ENCODE measurements at regions not wholly inside any gene's neighbourhood (a gene's known extent, or its start where the extent isn't known, plus 50 kb on each side); places are given as distances from the start of the nearest gene placed in this dataset.

DNA sequence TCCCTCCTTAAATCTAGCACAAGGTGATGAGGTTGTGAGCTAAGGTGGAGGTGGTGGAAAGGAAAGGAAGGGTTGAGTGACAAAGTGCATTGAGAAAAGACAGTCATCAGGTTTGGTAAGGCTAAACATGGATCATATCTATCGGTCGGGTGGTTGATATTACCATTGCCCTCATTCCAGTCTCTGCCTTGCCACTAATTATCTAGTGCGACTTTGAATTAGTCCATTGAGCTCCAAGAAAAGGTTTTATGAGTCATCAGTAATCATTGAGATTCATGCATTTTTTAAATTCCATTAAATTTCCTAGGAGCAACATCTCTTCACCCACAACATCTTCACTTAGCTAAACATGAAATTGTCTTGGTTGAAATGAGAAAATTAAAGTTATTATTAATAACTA lies 68.9 kb upstream of the FRMD4A start:
- no peak for DNase-seq (ENCODE audit: low read depth)

GRCh38 chr10:14397066-14397465 lies 66.3 kb upstream of the FRMD4A start:
- H3K4me3 ChIP-seq (ENCODE audit: low read depth, low read length): no peak overlapping the region
- DNase-seq (ENCODE audit: low read depth): peak; percentile 92

More for the DNA sequence above, 68.9 kb upstream of the FRMD4A start:
- no peak overlapping the region for H3K4me3 ChIP-seq (ENCODE audit: low read depth, low read length)

DNA sequence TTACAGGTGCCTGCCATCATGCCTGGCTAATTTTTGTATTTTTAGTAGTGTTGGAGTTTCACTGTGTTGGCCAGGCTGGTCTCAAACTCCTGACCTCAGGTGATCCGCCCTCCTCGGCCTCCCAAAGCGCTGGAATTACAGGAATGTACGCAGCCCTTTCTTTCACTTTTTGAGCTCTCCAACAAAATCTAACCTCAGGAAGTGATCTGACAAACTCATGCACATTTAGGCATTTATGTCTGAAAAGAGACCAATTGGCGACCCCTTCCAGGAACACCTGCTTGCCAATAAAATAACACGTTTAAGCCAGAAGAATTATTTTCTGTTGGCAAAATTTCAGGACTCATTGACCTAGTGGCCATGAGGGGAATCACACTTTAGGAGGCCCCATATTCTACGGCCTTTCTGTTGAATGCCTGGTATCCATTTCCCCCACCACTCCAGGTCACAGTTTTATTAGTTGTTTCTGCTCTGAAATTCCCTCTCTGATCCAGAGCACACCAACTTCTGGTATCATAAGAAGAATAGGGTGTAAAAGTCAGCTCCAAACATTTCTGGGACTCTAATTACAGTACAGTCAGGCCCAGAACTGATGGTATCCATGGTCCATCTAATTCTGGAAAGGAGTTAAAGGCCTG lies 65.8 kb upstream of the FRMD4A start:
- no peak overlapping the region for H3K4me3 ChIP-seq (ENCODE audit: low read depth, low read length)
- DNase-seq (ENCODE audit: low read depth): no peak

GRCh38 chr10:14394179-14394578 lies 63.5 kb upstream of the FRMD4A start:
- H3K4me3 ChIP-seq (ENCODE audit: low read depth, low read length): no peak overlapping the region
- DNase-seq (ENCODE audit: low read depth): no peak

- no peak for DNase-seq (ENCODE audit: low read depth)
- H3K4me3 ChIP-seq (ENCODE audit: low read depth, low read length): no peak overlapping the region
Observed at GRCh38 chr10:14391342-14391741, 60.6 kb upstream of the FRMD4A start.

DNA sequence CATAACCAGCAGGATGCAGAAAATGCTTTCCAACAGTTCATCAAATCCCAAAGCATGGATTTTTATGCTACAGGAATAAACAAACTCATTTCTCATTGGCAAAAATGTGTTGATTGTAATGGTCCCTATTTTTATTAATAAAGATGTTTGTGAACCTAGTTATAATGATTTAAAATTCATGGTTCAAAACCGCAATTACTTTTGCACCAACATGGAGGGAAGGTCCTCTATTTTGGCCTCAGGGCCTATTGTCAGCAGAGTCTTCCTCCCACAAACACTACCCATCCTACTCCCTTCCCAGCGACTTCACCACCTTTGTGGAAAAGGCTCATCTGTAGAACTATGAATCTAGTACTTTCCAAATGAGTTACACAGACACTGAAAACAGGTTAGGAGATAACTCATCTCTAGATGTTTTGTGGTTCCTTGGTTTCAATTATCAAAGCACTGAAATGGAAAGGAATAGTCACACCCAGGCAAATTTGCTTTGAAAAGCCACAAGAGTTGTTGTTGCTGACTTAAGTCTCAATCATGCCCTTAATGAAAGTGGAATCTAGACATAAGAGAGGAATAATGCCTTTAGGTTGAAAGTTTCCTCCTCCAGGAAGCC lies 59.4 kb upstream of the FRMD4A start:
- DNase-seq (ENCODE audit: low read depth): no peak
- no peak overlapping the region for H3K4me3 ChIP-seq (ENCODE audit: low read depth, low read length)

GRCh38 chr10:14385596-14386593 lies 55.2 kb upstream of the FRMD4A start:
- peak; percentile 60 for DNase-seq (ENCODE audit: low read depth)
- H3K4me3 ChIP-seq (ENCODE audit: low read depth, low read length): no peak overlapping the region

DNA sequence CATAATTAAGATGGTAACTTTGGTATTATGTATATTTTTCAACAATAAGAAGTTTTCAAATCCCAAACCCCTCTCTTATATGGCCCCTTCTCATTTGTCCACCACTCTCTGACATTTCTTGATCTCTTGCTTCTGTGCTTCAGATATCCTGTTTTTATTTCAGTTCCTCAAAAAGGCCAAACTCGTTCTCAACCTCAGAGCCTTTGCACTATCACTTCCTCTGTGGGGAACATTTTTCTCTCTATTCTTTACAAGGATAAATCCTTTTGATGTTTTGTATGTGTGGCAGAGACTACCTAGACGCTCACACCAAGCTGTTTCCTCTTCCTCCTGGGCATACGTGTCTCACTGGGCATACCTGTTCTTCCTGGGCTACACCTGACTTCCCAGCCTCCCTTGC lies 54.2 kb upstream of the FRMD4A start:
- DNase-seq (ENCODE audit: low read depth): no peak
- no peak overlapping the region for H3K4me3 ChIP-seq (ENCODE audit: low read depth, low read length)

DNA sequence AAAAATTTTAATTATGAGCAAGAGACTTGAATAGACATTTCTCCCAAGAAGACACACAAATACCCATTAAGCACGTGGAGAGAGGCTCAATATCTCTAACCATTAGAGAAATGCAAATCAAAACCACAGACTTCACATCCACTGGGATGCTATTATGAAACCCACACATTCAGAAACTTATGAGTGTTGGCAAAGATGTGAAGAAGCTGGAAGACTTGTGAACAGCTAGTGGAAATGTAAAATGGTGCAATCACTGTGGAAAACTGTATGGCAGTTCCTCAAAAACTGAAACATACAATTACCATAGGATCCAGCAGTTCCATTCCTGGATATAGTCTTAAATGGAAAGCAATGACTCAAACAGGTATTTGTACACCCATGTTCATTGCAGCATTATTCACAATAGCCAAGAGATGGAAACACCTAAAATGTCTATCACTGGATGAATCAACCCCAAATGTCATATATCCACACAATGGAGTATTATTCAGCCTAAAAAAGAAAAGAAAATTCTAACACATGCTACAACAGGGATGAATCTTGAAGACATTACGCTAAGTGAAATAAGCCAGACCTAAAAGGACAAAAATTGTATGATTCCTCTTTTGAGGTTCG lies 53.5 kb upstream of the FRMD4A start:
- H3K4me3 ChIP-seq (ENCODE audit: low read depth, low read length): no peak overlapping the region

DNA sequence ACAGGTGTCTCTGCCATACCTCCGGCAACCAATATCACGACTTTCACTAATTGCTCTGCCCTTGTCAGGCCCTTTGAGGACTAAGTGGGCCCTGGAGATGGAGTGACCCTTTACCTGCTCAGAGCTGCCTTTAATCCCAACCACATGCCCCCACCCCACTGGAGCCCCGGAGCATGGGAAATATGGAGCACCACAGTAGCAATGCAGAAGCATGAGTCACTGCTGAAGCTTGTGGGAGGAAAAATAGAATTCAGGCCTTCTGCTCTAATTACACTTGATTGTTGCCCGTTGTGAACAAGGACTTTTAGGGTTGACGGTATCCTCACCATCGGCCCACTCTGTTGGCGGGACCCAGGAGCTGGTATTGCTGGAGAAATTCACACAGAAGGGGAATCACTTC lies 52.5 kb upstream of the FRMD4A start:
- H3K4me3 ChIP-seq (ENCODE audit: low read depth, low read length): no peak overlapping the region
- DNase-seq (ENCODE audit: low read depth): no peak

More for the DNA sequence above, 53.5 kb upstream of the FRMD4A start:
- DNase-seq (ENCODE audit: low read depth): no peak

GRCh38 chr10:14382531-14382930 lies 51.8 kb upstream of the FRMD4A start:
- DNase-seq (ENCODE audit: low read depth): no peak
- no peak overlapping the region for H3K4me3 ChIP-seq (ENCODE audit: low read depth, low read length)

DNA sequence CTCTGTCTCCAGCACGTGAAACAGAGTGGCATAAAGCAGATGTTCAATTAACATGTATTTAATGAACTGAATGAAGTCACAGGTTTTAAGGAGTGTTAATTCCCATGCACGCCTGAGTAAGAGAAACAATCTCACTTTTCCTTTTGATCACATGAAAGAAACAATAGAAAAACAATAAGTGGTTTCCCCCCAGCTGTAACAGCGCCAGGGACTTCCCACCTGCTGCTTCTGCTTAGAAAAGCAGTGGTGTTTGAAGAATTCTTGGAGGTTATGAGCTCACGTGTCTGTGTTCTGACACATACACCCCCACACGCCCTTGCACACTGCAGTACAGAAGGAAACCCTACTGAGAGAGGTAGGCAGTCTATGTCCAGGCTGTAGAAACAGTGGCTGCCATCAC lies 51.3 kb upstream of the FRMD4A start:
- DNase-seq (ENCODE audit: low read depth): no peak
- H3K4me3 ChIP-seq (ENCODE audit: low read depth, low read length): no peak overlapping the region

- no peak for DNase-seq (ENCODE audit: low read depth)
- H3K4me3 ChIP-seq (ENCODE audit: low read depth, low read length): no peak overlapping the region
Observed at GRCh38 chr10:14381475-14381874, 50.8 kb upstream of the FRMD4A start.

- no peak overlapping the region for H3K4me3 ChIP-seq (ENCODE audit: low read depth, low read length)
- DNase-seq (ENCODE audit: low read depth): no peak
Observed at GRCh38 chr10:14380746-14381145, 50.0 kb upstream of the FRMD4A start.
